Keratinocyte (primary cell): ENCODE measurements at regions not wholly inside any gene's neighbourhood (a gene's known extent, or its start where the extent isn't known, plus 50 kb on each side); places are given as distances from the start of the nearest gene placed in this dataset.

ENCODE experiments used
- CTCF ChIP-seq, 3 experiments: IDR thresholded peaks in 1 of 3; conservative IDR thresholded peaks in 1 of 3; optimal IDR thresholded peaks in 1 of 3; 2 replicates in 2 of 3; 3 replicates in 1 of 3; pipeline versions ENCODE3 to v1.5.1; 2011; ENCODE audit warnings: low read length in 3 of 3, mild to moderate bottlenecking in 3 of 3, moderate library complexity in 2 of 3, control low read depth in 1 of 3, inconsistent platforms in 1 of 3; ENCODE audit not compliant: insufficient read depth in 2 of 3; ENCODE audit errors: extremely low read depth in 1 of 3
- EZH2 ChIP-seq: IDR thresholded peaks from one replicate; pipeline ENCODE4 v1.6.1; 2012; ENCODE audit warnings: inconsistent platforms, mild to moderate bottlenecking, low read length, moderate library complexity

- TF ChIP-seq CTCF (optimal IDR thresholded peaks at IDR 0.05 in 1 of 3, IDR thresholded peaks at IDR 0.05 in 1 of 3, conservative IDR thresholded peaks at IDR 0.05 in 1 of 3; ENCODE audit: extremely low read depth in 1 of 3, insufficient read depth in 2 of 3, low read length in 3 of 3) (no peak), EZH2 (no peak)
These were observed 137.6 kb upstream of the MANEA start for GRCh38 chr6:95439741-95440140.
